AG04449 (cell line): ENCODE measurements at regions not wholly inside any gene's neighbourhood (a gene's known extent, or its start where the extent isn't known, plus 50 kb on each side); places are given as distances from the start of the nearest gene placed in this dataset.

Experiments used
- CTCF ChIA-PET: fragments of 350-600 bp; formaldehyde crosslinking; extraction: SDS; loops from one replicate; lab custom pipeline; 2021; ENCODE audit warnings: antibody characterized with exemption; lab: Yijun Ruan, JAX
- POLR2A ChIA-PET: fragments of 400-600, 350-600 bp; formaldehyde crosslinking; extraction: SDS; loops from one replicate; lab custom pipeline; 2020; ENCODE audit warnings: antibody characterized with exemption, inconsistent platforms; lab: Yijun Ruan, JAX
- DNase-seq: peaks from one replicate; pipeline ENCODE4 v3.0.0-alpha.2; 2010; ENCODE audit warnings: low read depth, low spot score
- H3K4me3 ChIP-seq: 2 replicates; pipeline ENCODE4 v1.5.1; 2011; ENCODE audit warnings: low read depth, mild to moderate bottlenecking, control low read depth, low read length
- CTCF ChIP-seq: IDR thresholded peaks from one replicate; pipeline ENCODE4 v1.5.1; 2011; ENCODE audit warnings: mild to moderate bottlenecking, moderate library complexity, low read length, control low read depth, inconsistent platforms; ENCODE audit not compliant: insufficient read depth; ENCODE audit errors: missing control alignments

- no peak for TF ChIP-seq CTCF
- DNase-seq, result no peak
- CTCF ChIA-PET, result no interaction called here
- H3K4me3 ChIP-seq, result no peak overlapping the region
- POLR2A ChIA-PET, result no interaction called here
Measured at GRCh38 chr20:55656231-55656775, 349.0 kb downstream of the CBLN4 start.

GRCh38 chr20:55650657-55651360, 354.5 kb downstream of the CBLN4 start:
- POLR2A ChIA-PET, result no interaction called here
- CTCF ChIA-PET, result no interaction called here

GRCh38 chr20:55649254-55649653, 356.1 kb downstream of the CBLN4 start:
- CTCF ChIA-PET, result no interaction called here

More at GRCh38 chr20:55650657-55651360, 354.5 kb downstream of the CBLN4 start:
- DNase-seq, result no peak
- no peak overlapping the region for H3K4me3 ChIP-seq
- no peak for TF ChIP-seq CTCF

GRCh38 chr20:55646851-55647250, 358.5 kb downstream of the CBLN4 start:
- no peak for TF ChIP-seq CTCF
- POLR2A ChIA-PET, result no interaction called here
- DNase-seq, result no peak
- no peak overlapping the region for H3K4me3 ChIP-seq
- CTCF ChIA-PET, result no interaction called here

More at GRCh38 chr20:55649254-55649653, 356.1 kb downstream of the CBLN4 start:
- no peak overlapping the region for H3K4me3 ChIP-seq
- no peak for DNase-seq
- no peak for TF ChIP-seq CTCF
- POLR2A ChIA-PET, result no interaction called here

- CTCF ChIA-PET, result no interaction called here
- no peak overlapping the region for H3K4me3 ChIP-seq
- no peak for DNase-seq
- TF ChIP-seq CTCF, result no peak
- POLR2A ChIA-PET, result no interaction called here
Measured at GRCh38 chr20:55641497-55641896, 363.8 kb downstream of the CBLN4 start.

- POLR2A ChIA-PET, result no interaction called here
- no peak for DNase-seq
- CTCF ChIA-PET, result no interaction called here
- H3K4me3 ChIP-seq, result no peak overlapping the region
- no peak for TF ChIP-seq CTCF
Measured at GRCh38 chr20:55635870-55636269, 369.4 kb downstream of the CBLN4 start.
